HEK293 (cell line): ENCODE measurements at regions not wholly inside any gene's neighbourhood (a gene's known extent, or its start where the extent isn't known, plus 50 kb on each side); places are given as distances from the start of the nearest gene placed in this dataset.
A peak's percentile ranks its signal among the peaks of the same experiment; 100 is the strongest.

Experiments used
- CTCF ChIA-PET: fragments of 350-600 bp; formaldehyde crosslinking; extraction: SDS; loops from one replicate; lab custom pipeline; 2021; ENCODE audit warnings: antibody characterized with exemption; lab: Yijun Ruan, JAX
- POLR2A ChIA-PET: fragments of 300-600 bp; formaldehyde crosslinking; extraction: SDS; loops from one replicate; lab custom pipeline; 2020; ENCODE audit warnings: antibody characterized with exemption, inconsistent platforms; lab: Yijun Ruan, JAX
- H3K27ac ChIP-seq: fragments of 200-500 bp; sonication (Bioruptor generic); 2 replicates; pipeline ENCODE4 v1.5.1; 2014; ENCODE audit warnings: low read depth, low read length, control low read depth, inconsistent platforms; ENCODE audit errors: extremely low read depth
- H3K36me3 ChIP-seq, 2 experiments: fragments of 200-500 bp in 1 of 2; sonication (Bioruptor generic) in 1 of 2; 1 replicate in 1 of 2; 2 replicates in 1 of 2; pipeline ENCODE4 v1.5.1; 2014 to 2017; ENCODE audit warnings: inconsistent platforms in 2 of 2, low read length in 2 of 2; ENCODE audit not compliant: control insufficient read depth in 2 of 2, insufficient read depth in 1 of 2
- H3K4me1 ChIP-seq: fragments of 200-500 bp; sonication (Bioruptor generic); 2 replicates; pipeline ENCODE4 v1.5.1; 2014; ENCODE audit warnings: mild to moderate bottlenecking, low read length, inconsistent platforms; ENCODE audit not compliant: control insufficient read depth, insufficient read depth
- H3K4me3 ChIP-seq: 2 replicates; pipeline ENCODE4 v1.5.1; 2011; ENCODE audit warnings: low read depth, mild to moderate bottlenecking, control low read depth, low read length, moderate library complexity
- H3K9me3 ChIP-seq: fragments of 200-500 bp; sonication (Bioruptor generic); 2 replicates; pipeline ENCODE4 v1.5.1; 2014; ENCODE audit warnings: low read depth, low read length, inconsistent platforms; ENCODE audit not compliant: control insufficient read depth, insufficient read depth
- GLI2 ChIP-seq: fragments of 450-650 bp; formaldehyde crosslinking; IDR thresholded peaks from 2 replicates; pipeline ENCODE4; 2017; ENCODE audit warnings: missing biosample characterization, missing genetic modification characterization, low read depth, borderline replicate concordance
- KLF10 ChIP-seq: fragments of 450-650 bp; IDR thresholded peaks from 2 replicates; pipeline ENCODE4 v1.5.1; 2018; ENCODE audit warnings: missing biosample characterization, mild to moderate bottlenecking, missing genetic modification characterization
- OVOL3 ChIP-seq: fragments of 450-650 bp; formaldehyde crosslinking; IDR thresholded peaks from 2 replicates; pipeline ENCODE4 v1.5.1; 2016; ENCODE audit warnings: missing biosample characterization, missing genetic modification characterization
- PBX3 ChIP-seq: sonication (generic); formaldehyde crosslinking; IDR thresholded peaks from 2 replicates; pipeline ENCODE4 v1.8.1; 2022; ENCODE audit warnings: mild to moderate bottlenecking, moderate library complexity, missing genetic modification reagents
- SETDB1 ChIP-seq: IDR thresholded peaks from one replicate; pipeline ENCODE4 v1.6.1; 2017; ENCODE audit warnings: mild to moderate bottlenecking, low read length, moderate library complexity, mixed read lengths; ENCODE audit not compliant: insufficient read length
- SP2 ChIP-seq: fragments of 450-650 bp; formaldehyde crosslinking; IDR thresholded peaks from 2 replicates; pipeline ENCODE4 v1.5.1; 2016; ENCODE audit warnings: missing biosample characterization, missing genetic modification characterization
- ZBTB17 ChIP-seq: fragments of 450-650 bp; formaldehyde crosslinking; IDR thresholded peaks from 2 replicates; pipeline ENCODE4 v1.5.1; 2016; ENCODE audit warnings: missing biosample characterization, missing genetic modification characterization
- ZNF148 ChIP-seq: fragments of 450-650 bp; formaldehyde crosslinking; IDR thresholded peaks from 2 replicates; pipeline ENCODE4 v1.5.0; 2017; ENCODE audit warnings: missing biosample characterization, missing genetic modification characterization, borderline replicate concordance
- ZNF169 ChIP-seq: fragments of 450-650 bp; formaldehyde crosslinking; IDR thresholded peaks from 2 replicates; pipeline ENCODE4 v1.5.1; 2016; ENCODE audit warnings: missing biosample characterization, missing genetic modification characterization
- ZNF24 ChIP-seq: fragments of 450-650 bp; formaldehyde crosslinking; IDR thresholded peaks from 2 replicates; pipeline ENCODE4 v1.5.1; 2016; ENCODE audit warnings: missing biosample characterization, missing genetic modification characterization
- ZNF248 ChIP-seq: fragments of 450-650 bp; formaldehyde crosslinking; IDR thresholded peaks from 2 replicates; pipeline ENCODE4 v1.5.1; 2017; ENCODE audit warnings: missing biosample characterization, missing genetic modification characterization
- ZNF335 ChIP-seq: fragments of 450-650 bp; formaldehyde crosslinking; conservative IDR thresholded peaks from 2 replicates; pipeline ENCODE4 v1.5.1; 2016; ENCODE audit warnings: missing biosample characterization, missing genetic modification characterization
- ZNF473 ChIP-seq: fragments of 450-650 bp; formaldehyde crosslinking; IDR thresholded peaks from 2 replicates; pipeline ENCODE4 v1.5.1; 2017; ENCODE audit warnings: missing biosample characterization, missing genetic modification characterization
- ZNF510 ChIP-seq: fragments of 450-650 bp; formaldehyde crosslinking; IDR thresholded peaks from 2 replicates; pipeline ENCODE4 v1.5.1; 2018; ENCODE audit warnings: mild to moderate bottlenecking, missing genetic modification characterization, missing biosample characterization; ENCODE audit not compliant: insufficient replicate concordance
- ZNF654 ChIP-seq: fragments of 450-650 bp; formaldehyde crosslinking; IDR thresholded peaks from 2 replicates; pipeline ENCODE4 v1.5.1; 2016; ENCODE audit warnings: low read depth, missing biosample characterization, missing genetic modification characterization
- ZNF768 ChIP-seq: fragments of 450-650 bp; formaldehyde crosslinking; IDR thresholded peaks from 2 replicates; pipeline ENCODE4 v1.5.1; 2018; ENCODE audit warnings: missing biosample characterization, mild to moderate bottlenecking, missing genetic modification characterization
- ZNF776 ChIP-seq: fragments of 450-650 bp; formaldehyde crosslinking; IDR thresholded peaks from 2 replicates; pipeline ENCODE4 v1.5.0; 2017; ENCODE audit warnings: missing biosample characterization, missing genetic modification characterization, borderline replicate concordance
- TF ChIP-seq, protein P1 (sequence below): fragments of 450-650 bp; formaldehyde crosslinking; IDR thresholded peaks from 2 replicates; pipeline ENCODE4 v1.5.1; 2016; ENCODE audit warnings: missing biosample characterization, missing genetic modification characterization
- TF ChIP-seq, protein P2 (sequence below): fragments of 450-650 bp; formaldehyde crosslinking; IDR thresholded peaks from 2 replicates; pipeline ENCODE4 v1.5.1; 2016; ENCODE audit warnings: missing biosample characterization, missing genetic modification characterization

GRCh38 chr18:23398401-23398800 lies 54.7 kb upstream of the RIOK3 start:
- ChIA-PET CTCF (interaction anchor here (0.9 to 1.4 kb wide), 4 partner anchors 13 to 599 kb away, joined by 3 to 9 read pairs (median 4); no protein-coding TSS in a partner anchor), POLR2A (no interaction called here)
- H3K4me3 ChIP-seq, result no peak overlapping the region
- no peaks in the 10 kb centered on the region for H3K36me3 ChIP-seq
- no peaks in the 10 kb centered on the region for H3K4me1 ChIP-seq
- no peaks in the 10 kb centered on the region for H3K9me3 ChIP-seq
- TF ChIP-seq ZBTB17 (tag by site-specific recombination) (no peak), SETDB1 (no peak), ZNF510 (tag by site-specific recombination) (no peak)
- H3K27ac ChIP-seq, result no peak overlapping the region

- TF ChIP-seq ZNF335 (tag by site-specific recombination) (0 out of 2 replicates have a peak, but pooled peaks have one; percentile 24), OVOL3 (no peak)
- TF ChIP-seq, protein P1, sequence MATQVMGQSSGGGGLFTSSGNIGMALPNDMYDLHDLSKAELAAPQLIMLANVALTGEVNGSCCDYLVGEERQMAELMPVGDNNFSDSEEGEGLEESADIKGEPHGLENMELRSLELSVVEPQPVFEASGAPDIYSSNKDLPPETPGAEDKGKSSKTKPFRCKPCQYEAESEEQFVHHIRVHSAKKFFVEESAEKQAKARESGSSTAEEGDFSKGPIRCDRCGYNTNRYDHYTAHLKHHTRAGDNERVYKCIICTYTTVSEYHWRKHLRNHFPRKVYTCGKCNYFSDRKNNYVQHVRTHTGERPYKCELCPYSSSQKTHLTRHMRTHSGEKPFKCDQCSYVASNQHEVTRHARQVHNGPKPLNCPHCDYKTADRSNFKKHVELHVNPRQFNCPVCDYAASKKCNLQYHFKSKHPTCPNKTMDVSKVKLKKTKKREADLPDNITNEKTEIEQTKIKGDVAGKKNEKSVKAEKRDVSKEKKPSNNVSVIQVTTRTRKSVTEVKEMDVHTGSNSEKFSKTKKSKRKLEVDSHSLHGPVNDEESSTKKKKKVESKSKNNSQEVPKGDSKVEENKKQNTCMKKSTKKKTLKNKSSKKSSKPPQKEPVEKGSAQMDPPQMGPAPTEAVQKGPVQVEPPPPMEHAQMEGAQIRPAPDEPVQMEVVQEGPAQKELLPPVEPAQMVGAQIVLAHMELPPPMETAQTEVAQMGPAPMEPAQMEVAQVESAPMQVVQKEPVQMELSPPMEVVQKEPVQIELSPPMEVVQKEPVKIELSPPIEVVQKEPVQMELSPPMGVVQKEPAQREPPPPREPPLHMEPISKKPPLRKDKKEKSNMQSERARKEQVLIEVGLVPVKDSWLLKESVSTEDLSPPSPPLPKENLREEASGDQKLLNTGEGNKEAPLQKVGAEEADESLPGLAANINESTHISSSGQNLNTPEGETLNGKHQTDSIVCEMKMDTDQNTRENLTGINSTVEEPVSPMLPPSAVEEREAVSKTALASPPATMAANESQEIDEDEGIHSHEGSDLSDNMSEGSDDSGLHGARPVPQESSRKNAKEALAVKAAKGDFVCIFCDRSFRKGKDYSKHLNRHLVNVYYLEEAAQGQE (tag by site-specific recombination), result no peak
- TF ChIP-seq, protein P2, sequence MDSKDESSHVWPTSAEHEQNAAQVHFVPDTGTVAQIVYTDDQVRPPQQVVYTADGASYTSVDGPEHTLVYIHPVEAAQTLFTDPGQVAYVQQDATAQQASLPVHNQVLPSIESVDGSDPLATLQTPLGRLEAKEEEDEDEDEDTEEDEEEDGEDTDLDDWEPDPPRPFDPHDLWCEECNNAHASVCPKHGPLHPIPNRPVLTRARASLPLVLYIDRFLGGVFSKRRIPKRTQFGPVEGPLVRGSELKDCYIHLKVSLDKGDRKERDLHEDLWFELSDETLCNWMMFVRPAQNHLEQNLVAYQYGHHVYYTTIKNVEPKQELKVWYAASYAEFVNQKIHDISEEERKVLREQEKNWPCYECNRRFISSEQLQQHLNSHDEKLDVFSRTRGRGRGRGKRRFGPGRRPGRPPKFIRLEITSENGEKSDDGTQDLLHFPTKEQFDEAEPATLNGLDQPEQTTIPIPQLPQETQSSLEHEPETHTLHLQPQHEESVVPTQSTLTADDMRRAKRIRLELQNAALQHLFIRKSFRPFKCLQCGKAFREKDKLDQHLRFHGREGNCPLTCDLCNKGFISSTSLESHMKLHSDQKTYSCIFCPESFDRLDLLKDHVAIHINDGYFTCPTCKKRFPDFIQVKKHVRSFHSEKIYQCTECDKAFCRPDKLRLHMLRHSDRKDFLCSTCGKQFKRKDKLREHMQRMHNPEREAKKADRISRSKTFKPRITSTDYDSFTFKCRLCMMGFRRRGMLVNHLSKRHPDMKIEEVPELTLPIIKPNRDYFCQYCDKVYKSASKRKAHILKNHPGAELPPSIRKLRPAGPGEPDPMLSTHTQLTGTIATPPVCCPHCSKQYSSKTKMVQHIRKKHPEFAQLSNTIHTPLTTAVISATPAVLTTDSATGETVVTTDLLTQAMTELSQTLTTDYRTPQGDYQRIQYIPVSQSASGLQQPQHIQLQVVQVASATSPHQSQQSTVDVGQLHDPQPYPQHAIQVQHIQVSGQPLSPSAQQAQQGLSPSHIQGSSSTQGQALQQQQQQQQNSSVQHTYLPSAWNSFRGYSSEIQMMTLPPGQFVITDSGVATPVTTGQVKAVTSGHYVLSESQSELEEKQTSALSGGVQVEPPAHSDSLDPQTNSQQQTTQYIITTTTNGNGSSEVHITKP, result no peak
- TF ChIP-seq, all 188 proteins: peak for 1
- no peaks in the 10 kb centered on the region for H3K9me3 ChIP-seq
- no peaks in the 10 kb centered on the region for H3K36me3 ChIP-seq
- H3K27ac ChIP-seq, result no peak overlapping the region
- POLR2A ChIA-PET, result no interaction called here
- no peaks in the 10 kb centered on the region for H3K4me1 ChIP-seq
- CTCF ChIA-PET, result interaction anchor here (0.8 to 1.4 kb wide), 4 partner anchors 20 to 600 kb away, joined by 3 to 9 read pairs (median 3); no protein-coding TSS in a partner anchor
- H3K4me3 ChIP-seq, result no peak overlapping the region
Observed at GRCh38 chr18:23399067-23399466, 54.0 kb upstream of the RIOK3 start.

GRCh38 chr18:23400918-23401317 lies 52.2 kb upstream of the RIOK3 start:
- Histone ChIP-seq H3K4me1 (no peaks in the 10 kb centered on the region), H3K27ac (no peak overlapping the region), H3K9me3 (no peaks in the 10 kb centered on the region), H3K36me3 (no peaks in the 10 kb centered on the region), H3K4me3 (no peak overlapping the region)
- ChIA-PET CTCF (interaction anchor here (1.0 to 1.2 kb wide), 2 partner anchors 11 to 194 kb away, joined by 6 to 10 read pairs; no protein-coding TSS in a partner anchor), POLR2A (interaction anchor here (0.6 to 1.1 kb wide), 2 partner anchors 267 to 688 kb away, joined by 3 to 5 read pairs; no protein-coding TSS in a partner anchor)
- TF ChIP-seq ZNF169 (tag by site-specific recombination) (no peak), ZNF248 (tag by site-specific recombination) (no peak), ZNF776 (tag by site-specific recombination) (no peak), SP2 (no peak), ZNF654 (tag by site-specific recombination) (no peak), GLI2 (tag by site-specific recombination) (no peak), PBX3 (no peak), KLF10 (tag by site-specific recombination) (no peak), ZNF473 (no peak), ZNF768 (no peak), ZNF335 (tag by site-specific recombination) (no peak), ZNF148 (tag by site-specific recombination) (no peak), ZNF24 (tag by site-specific recombination) (no peak)
